Endodermal cell (in vitro differentiated cells): ENCODE measurements at regions not wholly inside any gene's neighbourhood (a gene's known extent, or its start where the extent isn't known, plus 50 kb on each side); places are given as distances from the start of the nearest gene placed in this dataset.

Source experiments
- DNase-seq: peaks from one replicate; pipeline ENCODE4 v3.0.0-alpha.2; 2017
- H3K27ac ChIP-seq: 2 replicates; pipeline ENCODE4 v1.5.1; 2013; ENCODE audit warnings: mild to moderate bottlenecking, low read depth, low read length, moderate library complexity
- H3K27me3 ChIP-seq: 2 replicates; pipeline ENCODE4 v1.6.1; 2013; ENCODE audit warnings: mild to moderate bottlenecking, low read length, moderate library complexity; ENCODE audit not compliant: insufficient read depth, control insufficient read depth, poor library complexity, severe bottlenecking
- H3K36me3 ChIP-seq: 2 replicates; pipeline ENCODE4 v1.7.0; 2013; ENCODE audit warnings: mild to moderate bottlenecking, low read length, moderate library complexity; ENCODE audit not compliant: control insufficient read depth, insufficient read depth
- H3K4me1 ChIP-seq: one replicate; pipeline ENCODE4 v1.7.0; 2013; ENCODE audit warnings: low read length; ENCODE audit not compliant: control insufficient read depth, insufficient read depth
- H3K4me3 ChIP-seq: 2 replicates; pipeline ENCODE4 v1.5.1; 2013; ENCODE audit warnings: mild to moderate bottlenecking, low read length, moderate library complexity
- H3K9ac ChIP-seq: 2 replicates; pipeline ENCODE4 v1.6.1; 2013; ENCODE audit warnings: mild to moderate bottlenecking, low read length, moderate library complexity; ENCODE audit not compliant: poor library complexity, severe bottlenecking; ENCODE audit errors: extremely low read depth
- H3K9me3 ChIP-seq: 2 replicates; pipeline ENCODE4 v1.6.1; 2013; ENCODE audit warnings: mild to moderate bottlenecking, low read length, moderate library complexity; ENCODE audit not compliant: control insufficient read depth
- H3K27ac Mint-ChIP-seq: 2 replicates; pipeline ENCODE4 v1.8.0; 2020; ENCODE audit warnings: mixed read lengths
- H3K27me3 Mint-ChIP-seq: 2 replicates; pipeline ENCODE4 v1.8.0; 2021; ENCODE audit warnings: mild to moderate bottlenecking, mixed read lengths; ENCODE audit not compliant: insufficient read depth
- H3K36me3 Mint-ChIP-seq: 2 replicates; pipeline ENCODE4 v1.8.0; 2020; ENCODE audit warnings: low read depth, mixed read lengths
- H3K4me1 Mint-ChIP-seq: 2 replicates; pipeline ENCODE4 v1.8.0; 2020; ENCODE audit warnings: mixed read lengths
- H3K4me3 Mint-ChIP-seq: 2 replicates; pipeline ENCODE4 v1.8.0; 2020; ENCODE audit warnings: mild to moderate bottlenecking, moderate library complexity, mixed read lengths
- H3K9me3 Mint-ChIP-seq: 2 replicates; pipeline ENCODE4 v1.8.0; 2020; ENCODE audit warnings: mild to moderate bottlenecking, mixed read lengths
- WGBS, 2 experiments: methylation state at CpG; one replicate each; pipeline versions ENCODE4 v1.1.5 to v1.1.7; 2013; ENCODE audit warnings: missing lambda C conversion rate in 2 of 2, mixed read lengths in 1 of 2; ENCODE audit not compliant: insufficient coverage in 1 of 2, insufficient read length in 1 of 2; 5-methylcytosine and 5-hydroxymethylcytosine counted together
- TF ChIP-seq, protein P1 (sequence below): fragments of 200-600 bp; sonication (generic); conservative IDR thresholded peaks from 2 replicates; pipeline ENCODE4 v1.5.0; 2021; ENCODE audit warnings: antibody characterized with exemption, mild to moderate bottlenecking

DNA sequence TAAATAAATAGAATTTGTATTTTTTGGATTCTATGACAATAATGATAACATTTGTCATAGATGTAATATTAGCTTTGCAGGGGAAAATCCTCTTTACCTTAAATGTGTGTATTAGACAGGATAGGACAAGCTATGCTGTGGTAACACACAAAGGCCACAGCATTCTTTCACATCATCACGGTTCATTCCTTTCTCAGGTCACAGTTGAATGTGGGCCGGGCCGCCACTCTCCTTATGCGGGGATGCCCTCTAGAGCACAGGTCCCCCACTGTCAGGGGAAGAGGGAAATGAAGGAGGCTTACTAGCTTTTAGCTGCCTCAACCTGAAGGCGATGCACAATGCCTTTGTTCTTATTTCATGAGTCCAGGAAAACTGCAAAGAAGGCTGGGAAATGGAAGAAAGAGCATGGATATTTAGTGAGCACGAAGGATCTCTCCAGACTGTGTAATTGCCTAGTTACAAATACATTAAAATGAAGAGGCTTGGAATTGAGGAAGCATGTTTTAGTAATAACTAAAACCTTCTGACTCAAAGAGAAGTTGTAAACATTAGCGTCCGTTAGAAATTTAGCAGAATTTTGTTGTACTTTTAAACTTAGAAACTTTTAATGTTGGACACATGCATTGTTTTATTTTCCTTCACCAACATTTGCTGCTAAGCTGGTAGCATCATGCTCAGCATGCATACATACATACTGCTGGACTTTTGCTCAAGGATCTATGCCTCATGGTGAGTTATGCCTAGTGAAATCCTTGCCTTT is 248.9 kb upstream of the FOXQ1 start:
- no peak overlapping the region for H3K27ac Mint-ChIP-seq
- H3K9me3 Mint-ChIP-seq: no peaks in the 10 kb centered on the region
- H3K27me3 Mint-ChIP-seq: peaks cover 28% of the 10 kb centered on the region
- H3K4me3 ChIP-seq: no peak overlapping the region
- H3K36me3 Mint-ChIP-seq: no peaks in the 10 kb centered on the region
- H3K27ac ChIP-seq: no peak overlapping the region
- H3K36me3 ChIP-seq: no peaks in the 10 kb centered on the region
- H3K9ac ChIP-seq: no peak overlapping the region
- WGBS, 2 experiments: 84 to 91% methylated on average over 7 to 8 of the region's 8 CpGs
- TF ChIP-seq, protein P1, sequence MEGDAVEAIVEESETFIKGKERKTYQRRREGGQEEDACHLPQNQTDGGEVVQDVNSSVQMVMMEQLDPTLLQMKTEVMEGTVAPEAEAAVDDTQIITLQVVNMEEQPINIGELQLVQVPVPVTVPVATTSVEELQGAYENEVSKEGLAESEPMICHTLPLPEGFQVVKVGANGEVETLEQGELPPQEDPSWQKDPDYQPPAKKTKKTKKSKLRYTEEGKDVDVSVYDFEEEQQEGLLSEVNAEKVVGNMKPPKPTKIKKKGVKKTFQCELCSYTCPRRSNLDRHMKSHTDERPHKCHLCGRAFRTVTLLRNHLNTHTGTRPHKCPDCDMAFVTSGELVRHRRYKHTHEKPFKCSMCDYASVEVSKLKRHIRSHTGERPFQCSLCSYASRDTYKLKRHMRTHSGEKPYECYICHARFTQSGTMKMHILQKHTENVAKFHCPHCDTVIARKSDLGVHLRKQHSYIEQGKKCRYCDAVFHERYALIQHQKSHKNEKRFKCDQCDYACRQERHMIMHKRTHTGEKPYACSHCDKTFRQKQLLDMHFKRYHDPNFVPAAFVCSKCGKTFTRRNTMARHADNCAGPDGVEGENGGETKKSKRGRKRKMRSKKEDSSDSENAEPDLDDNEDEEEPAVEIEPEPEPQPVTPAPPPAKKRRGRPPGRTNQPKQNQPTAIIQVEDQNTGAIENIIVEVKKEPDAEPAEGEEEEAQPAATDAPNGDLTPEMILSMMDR: peak; percentile 53
- H3K27me3 ChIP-seq: no peaks in the 10 kb centered on the region
- no peak overlapping the region for H3K4me3 Mint-ChIP-seq
- H3K4me1 ChIP-seq: peaks cover 6% of the 10 kb centered on the region
- DNase-seq: peak; percentile 70
- no peaks in the 10 kb centered on the region for H3K9me3 ChIP-seq
- H3K4me1 Mint-ChIP-seq: peaks cover 18% of the 10 kb centered on the region

DNA sequence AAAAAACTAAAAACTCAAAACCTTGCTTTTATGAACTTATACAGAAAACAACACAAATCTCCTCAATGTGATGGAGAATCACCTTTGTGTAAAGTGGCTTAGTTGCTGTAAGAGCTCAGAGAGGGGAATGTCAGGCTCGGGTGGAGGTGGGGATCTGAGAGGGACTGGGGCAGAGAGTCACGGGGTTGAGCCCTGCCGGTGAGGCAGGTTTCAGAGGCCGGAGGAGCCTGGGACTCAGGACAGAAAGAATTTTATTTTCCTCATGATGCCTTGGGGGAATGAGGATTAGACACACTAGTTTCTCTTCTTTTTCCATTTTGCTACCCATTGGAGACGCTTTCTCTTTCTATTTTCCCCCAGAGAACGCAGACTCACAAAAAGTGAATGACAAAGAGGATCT is 252.3 kb upstream of the FOXQ1 start:
- Mint-ChIP-seq H3K27me3 (peaks cover 26% of the 10 kb centered on the region), H3K9me3 (no peaks in the 10 kb centered on the region), H3K4me1 (peaks cover 22% of the 10 kb centered on the region), H3K36me3 (no peaks in the 10 kb centered on the region), H3K4me3 (no peak overlapping the region), H3K27ac (no peak overlapping the region)
- H3K4me1 ChIP-seq: peaks cover 13% of the 10 kb centered on the region
- TF ChIP-seq, protein P1: no peak
- no peak overlapping the region for H3K9ac ChIP-seq
- no peaks in the 10 kb centered on the region for H3K27me3 ChIP-seq
- H3K36me3 ChIP-seq: no peaks in the 10 kb centered on the region
- H3K9me3 ChIP-seq: no peaks in the 10 kb centered on the region
- H3K4me3 ChIP-seq: no peak overlapping the region
- DNase-seq: no peak
- 84 to 93% methylated on average over 3 to 6 of the region's 6 CpGs for WGBS, 2 experiments
- no peak overlapping the region for H3K27ac ChIP-seq

DNA sequence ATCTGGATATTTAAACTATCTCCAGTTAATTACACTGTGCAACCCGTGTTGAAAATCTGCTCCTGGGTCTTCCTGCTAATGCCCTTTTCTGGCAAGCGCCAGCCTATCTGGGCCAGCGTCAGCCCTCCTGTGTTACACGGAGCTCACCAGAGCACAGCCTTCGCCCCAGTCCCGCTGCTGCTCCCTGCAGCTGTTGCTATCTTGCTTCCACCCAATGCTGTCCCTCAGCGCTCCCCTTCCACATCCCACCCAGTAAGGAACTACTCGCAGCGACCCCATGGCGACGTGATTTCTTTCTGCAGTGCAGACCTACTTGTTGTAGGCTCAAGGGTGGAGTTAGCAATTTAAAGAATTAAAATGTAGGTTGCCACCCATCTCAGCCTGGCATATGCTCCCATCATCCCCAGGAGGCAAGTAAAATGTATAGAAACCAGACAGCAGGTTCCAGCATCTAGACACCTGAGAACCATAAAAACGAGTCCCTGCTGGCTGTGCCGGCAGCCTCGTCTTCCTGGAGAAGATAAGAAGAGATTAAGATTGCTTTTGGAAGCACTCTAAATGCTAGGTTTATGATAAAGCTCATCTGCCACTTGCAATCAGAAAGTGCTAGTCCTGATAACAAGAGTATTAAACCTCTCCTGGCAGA is 254.3 kb upstream of the FOXQ1 start:
- Mint-ChIP-seq H3K4me3 (no peak overlapping the region), H3K27ac (peak overlapping the region; percentile 18), H3K27me3 (peaks cover 15% of the 10 kb centered on the region), H3K36me3 (no peaks in the 10 kb centered on the region), H3K4me1 (peaks cover 17% of the 10 kb centered on the region), H3K9me3 (no peaks in the 10 kb centered on the region)
- Histone ChIP-seq H3K36me3 (no peaks in the 10 kb centered on the region), H3K9ac (no peak overlapping the region), H3K27me3 (no peaks in the 10 kb centered on the region), H3K9me3 (no peaks in the 10 kb centered on the region), H3K4me1 (peaks cover 13% of the 10 kb centered on the region), H3K27ac (no peak overlapping the region), H3K4me3 (no peak overlapping the region)
- TF ChIP-seq, protein P1: no peak
- 62 to 79% methylated on average over 8 to 14 of the region's 14 CpGs for WGBS, 2 experiments
- DNase-seq: peak; percentile 46
